ENCODE measurements at regions not wholly inside any gene's neighbourhood (a gene's known extent, or its start where the extent isn't known, plus 50 kb on each side); places are given as distances from the start of the nearest gene placed in this dataset.

DNA sequence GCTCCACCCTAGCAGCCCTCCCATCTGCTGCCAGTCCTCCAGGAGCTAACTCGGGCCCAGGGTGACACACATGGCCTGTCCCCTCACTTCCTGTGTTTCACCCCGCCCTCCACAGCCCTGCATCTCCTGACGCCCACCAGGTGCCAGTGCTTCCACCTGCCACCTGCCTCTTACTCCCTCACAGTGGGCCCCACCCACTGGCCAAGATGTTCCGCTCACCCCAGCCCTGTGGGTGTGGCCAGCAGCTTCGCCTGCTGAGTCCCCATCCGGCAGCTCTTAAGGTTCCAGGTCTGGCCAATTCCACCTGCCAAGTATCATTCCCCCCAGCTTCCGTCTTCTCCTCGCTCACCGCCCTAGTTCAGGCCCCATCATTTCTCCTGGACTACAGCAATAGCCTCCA is 184.1 kb downstream of the MBOAT1 start:
- no peak for ATAC-seq

DNA sequence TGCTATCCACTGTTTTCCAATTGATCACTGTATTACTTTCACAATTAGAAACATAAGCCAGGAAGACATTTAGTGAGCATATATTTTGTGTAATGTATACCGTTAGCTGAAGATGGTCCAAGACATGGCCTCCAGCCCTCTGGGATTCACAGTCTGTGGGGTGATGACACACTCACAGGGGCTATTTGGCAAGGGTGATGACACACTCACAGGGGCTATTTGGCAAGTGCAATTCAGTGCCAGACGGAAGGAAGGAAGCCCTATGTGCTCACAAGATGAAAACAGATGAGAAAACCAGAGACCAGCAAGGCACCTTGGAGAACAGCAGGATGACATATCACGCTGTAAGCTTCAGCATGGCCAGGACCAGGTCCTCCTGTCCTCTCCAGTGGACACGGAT is 183.7 kb downstream of the MBOAT1 start:
- ATAC-seq: no peak

DNA sequence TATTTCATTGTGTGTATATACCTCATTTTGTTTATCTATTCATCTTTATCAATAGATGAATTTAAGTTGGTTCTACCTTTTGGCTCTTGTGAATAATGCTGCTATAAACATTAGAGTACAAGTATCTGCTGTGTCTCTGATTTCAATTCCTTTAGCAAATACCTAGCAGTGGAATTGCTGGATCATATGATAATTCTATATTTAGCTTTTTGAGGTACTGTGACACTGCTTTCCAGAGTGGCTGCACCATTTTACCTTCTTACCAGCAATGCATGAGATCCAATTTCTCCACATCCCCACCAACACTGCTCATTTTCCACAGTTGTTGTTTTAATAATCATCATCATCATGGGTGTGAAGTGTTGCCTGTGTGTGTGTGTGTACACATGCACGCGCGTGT is 182.3 kb downstream of the MBOAT1 start:
- no peak for ATAC-seq

DNA sequence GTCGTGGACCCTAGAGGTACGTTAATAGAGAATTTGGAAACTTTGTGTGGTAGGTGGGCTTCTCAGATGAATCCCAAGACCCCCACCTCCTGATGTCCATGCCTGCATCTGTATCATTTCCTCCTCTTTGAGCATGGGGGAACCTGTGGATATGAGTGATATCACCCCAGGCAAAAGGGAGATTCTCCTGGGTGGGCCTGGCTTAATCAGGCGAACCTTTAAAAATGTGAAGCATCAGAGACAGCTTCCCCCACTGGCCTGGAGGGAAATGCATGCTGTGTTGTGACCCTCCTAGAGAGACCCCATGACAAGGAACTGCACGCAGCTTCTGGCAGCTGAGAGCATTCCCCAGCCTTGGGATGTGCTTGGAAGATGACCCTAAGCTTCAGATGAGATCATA is 180.9 kb downstream of the MBOAT1 start:
- ATAC-seq: no peak

DNA sequence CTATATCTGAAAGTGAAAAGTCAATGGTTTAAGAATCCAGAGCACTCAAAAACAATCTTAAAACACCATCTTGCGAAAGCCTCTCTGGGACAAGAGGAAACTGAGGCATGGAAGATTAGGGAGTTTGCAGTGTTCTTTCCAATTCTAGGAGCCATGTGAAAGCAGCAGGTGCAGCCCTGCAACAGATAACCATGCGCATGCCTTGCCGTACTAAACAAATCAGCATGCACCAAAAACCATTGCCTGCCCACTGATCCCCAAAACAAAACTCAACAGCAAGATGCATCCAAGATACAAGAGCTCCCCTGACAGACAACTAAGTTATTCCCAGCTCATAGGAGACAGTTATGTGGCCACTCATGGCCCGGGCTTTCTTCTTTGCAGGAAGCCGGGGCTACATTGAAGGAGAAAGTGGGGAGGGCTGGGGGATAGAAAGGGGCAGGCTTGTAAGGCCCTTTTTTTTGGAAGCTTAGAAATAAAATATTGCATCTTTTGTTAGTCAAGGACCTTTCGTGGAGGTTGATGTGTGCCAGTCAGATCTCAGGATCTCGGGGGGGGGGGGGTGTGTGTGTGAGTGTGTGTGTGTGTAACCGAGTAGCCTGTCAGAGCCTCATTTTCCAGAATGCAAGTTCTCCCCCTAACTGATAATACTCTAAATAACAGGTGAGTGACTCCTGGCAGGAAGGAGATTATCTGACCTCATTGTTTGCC is 178.4 kb downstream of the MBOAT1 start:
- no peak for ATAC-seq

DNA sequence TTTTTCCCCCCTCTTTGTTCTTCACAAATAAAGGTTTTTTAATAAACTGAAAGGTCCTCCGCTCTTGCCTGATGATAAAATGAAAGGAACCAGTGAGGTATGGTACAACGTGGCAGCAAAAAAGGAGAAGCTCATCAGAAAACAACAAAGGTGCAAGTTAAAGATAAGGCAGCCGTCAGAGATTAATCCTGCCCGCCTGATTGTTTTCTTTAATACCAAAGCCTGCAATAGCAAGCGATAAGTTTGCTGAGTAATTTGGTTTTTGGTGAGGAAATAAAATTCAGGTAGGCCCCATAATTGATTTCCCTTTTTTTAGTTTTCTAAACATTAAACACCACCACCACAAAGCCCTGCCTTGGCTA is 177.9 kb downstream of the MBOAT1 start:
- ATAC-seq: no peak

DNA sequence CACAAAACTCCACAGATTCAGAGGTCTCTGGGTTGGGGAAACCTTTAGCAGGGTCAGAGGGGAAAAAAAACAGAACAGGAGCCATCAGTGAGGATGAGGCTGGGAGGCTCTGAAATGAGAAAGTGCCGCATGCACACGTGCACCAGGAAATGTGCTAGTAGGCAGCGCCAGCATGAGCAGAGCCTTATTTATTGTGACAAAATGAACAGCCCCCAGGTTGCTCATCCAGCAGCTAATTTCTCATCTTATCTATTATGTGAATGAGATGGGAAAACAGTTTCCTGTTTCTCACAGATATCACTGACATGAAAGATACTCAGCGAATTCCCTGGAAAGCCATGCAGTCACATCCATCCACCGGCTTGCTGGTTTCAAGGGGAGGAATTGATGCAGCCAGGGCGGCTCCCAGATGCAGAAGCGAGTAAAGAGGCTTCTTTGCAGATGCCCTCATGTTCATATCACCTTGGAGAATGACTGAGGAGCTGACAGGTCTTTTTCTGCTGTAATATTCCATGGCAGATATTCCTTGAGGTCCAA is 176.1 kb downstream of the MBOAT1 start:
- no peak for ATAC-seq

DNA sequence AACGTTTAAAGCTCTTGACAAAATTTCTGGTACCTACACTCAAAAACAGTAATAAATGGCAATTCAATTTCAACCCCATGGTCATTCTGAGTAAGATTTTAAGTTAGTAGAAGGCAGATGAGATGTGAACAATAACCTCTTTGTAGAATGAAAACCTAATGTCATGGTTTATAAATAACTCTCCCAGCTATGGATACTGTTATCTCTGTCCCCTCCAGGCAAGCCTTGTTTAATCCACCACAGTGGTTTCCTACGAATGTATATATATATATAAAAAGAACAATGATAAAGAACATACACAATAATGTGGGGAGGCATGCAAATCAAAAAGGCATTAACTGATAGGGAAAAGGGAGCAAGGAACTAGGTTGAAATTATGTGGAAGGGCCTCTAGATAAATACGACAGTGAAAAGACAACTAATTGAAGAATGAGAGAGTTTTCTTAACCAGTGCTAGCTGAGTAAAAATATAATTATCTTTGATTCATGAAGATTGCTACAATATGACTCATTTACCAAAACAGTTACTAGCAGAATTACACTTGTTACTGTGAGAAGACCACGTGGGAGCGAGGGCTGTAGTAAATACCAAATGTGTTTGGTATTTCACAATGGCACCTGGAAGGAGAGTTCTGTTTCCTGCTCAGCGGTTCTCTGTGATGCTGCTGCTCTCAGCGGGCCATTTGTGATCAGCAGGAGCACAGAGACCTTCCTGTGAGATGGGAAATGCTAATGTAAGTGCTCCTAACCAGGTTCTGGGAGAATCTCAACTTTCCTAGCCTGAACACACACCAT is 173.7 kb downstream of the MBOAT1 start:
- ATAC-seq: no peak

DNA sequence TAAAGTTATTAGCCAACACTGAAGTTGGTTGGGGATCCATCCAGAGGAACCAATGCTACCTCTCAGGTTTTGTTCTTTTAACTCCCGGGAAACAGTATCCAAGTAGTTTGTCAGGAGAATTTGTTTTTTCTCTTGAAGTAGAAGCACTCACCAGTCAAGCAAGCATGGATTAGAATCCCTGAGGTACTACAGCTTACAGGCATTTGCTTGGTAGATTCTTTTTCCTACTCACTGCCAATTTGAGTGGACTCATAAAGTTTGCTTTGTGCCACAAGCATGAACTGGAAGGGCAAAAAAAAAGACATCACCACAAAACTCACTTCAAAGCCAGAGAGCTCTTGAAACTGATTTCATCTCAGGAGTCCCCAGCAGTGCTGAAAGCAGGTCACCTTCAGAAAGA is 167.4 kb downstream of the MBOAT1 start:
- no peak for ATAC-seq

Data from activated CD4-positive, CD25-positive, alpha-beta regulatory T cell treated with anti-CD3 and anti-CD28 coated beads, Interleukin-2, amount 50 U/mL, for 24 hours (primary cell).